Endothelial cell of umbilical vein (primary cell): ENCODE measurements at regions not wholly inside any gene's neighbourhood (a gene's known extent, or its start where the extent isn't known, plus 50 kb on each side); places are given as distances from the start of the nearest gene placed in this dataset.

Experiments used
- BruUV-seq: library from RNA; stranded (reverse); fragments of 400-500 nt; replicated peaks from 2 replicates; lab custom pipeline; 2021; lab: Mats Ljungman, UMichigan
- CTCF ChIA-PET: fragments of 300-600, 350-600 bp; sonication (Branson Sonifier 250); formaldehyde crosslinking; loops from one replicate; lab custom pipeline; 2021; ENCODE audit warnings: antibody characterized with exemption, inconsistent platforms; lab: Charles Lee
- POLR2A ChIA-PET: fragments of 300-600, 350-600 bp; sonication (Branson Sonifier 250); formaldehyde crosslinking; loops from one replicate; lab custom pipeline; 2021; ENCODE audit warnings: antibody characterized with exemption, inconsistent platforms; lab: Charles Lee
- DNase-seq: peaks from one replicate; pipeline ENCODE4 v3.0.0-alpha.2; 2011; ENCODE audit warnings: low read depth, low spot score
- FAIRE-seq: peaks from 2 replicates; lab custom pipeline; 2011; peaks lifted over from hg19 to GRCh38; lab: Jason Lieb, UNC
- H2AFZ ChIP-seq: 2 replicates; pipeline ENCODE4 v1.6.0; 2012; ENCODE audit warnings: low read depth, low read length, control low read depth, inconsistent platforms
- H3K27ac ChIP-seq: 2 replicates; pipeline ENCODE4 v1.5.1; 2011; ENCODE audit warnings: low read depth, mild to moderate bottlenecking, control low read depth, low read length, moderate library complexity; ENCODE audit not compliant: insufficient read depth
- H3K27me3 ChIP-seq, 2 experiments: 2 replicates each; pipeline versions ENCODE4 v1.6.0 to v1.6.1; 2011; ENCODE audit warnings: low read length in 2 of 2, mixed read lengths in 1 of 2; ENCODE audit not compliant: control insufficient read depth in 2 of 2, insufficient read depth in 2 of 2
- H3K36me3 ChIP-seq, 2 experiments: 2 replicates in 1 of 2; 3 replicates in 1 of 2; pipeline ENCODE4 v1.5.1; 2011; ENCODE audit warnings: low read length in 2 of 2, mild to moderate bottlenecking in 1 of 2, moderate library complexity in 1 of 2; ENCODE audit not compliant: control insufficient read depth in 2 of 2, insufficient read depth in 2 of 2; ENCODE audit errors: extremely low read depth in 1 of 2
- H3K4me1 ChIP-seq: 3 replicates; pipeline ENCODE4 v1.5.1; 2011; ENCODE audit warnings: mild to moderate bottlenecking, low read length; ENCODE audit not compliant: control insufficient read depth, insufficient read depth; ENCODE audit errors: extremely low read depth
- H3K4me2 ChIP-seq: 2 replicates; pipeline ENCODE4 v1.6.1; 2011; ENCODE audit warnings: low read length, control low read depth, mixed read lengths; ENCODE audit not compliant: insufficient read depth
- H3K4me3 ChIP-seq, 3 experiments: fragments of 200-600 bp in 1 of 3; sonication (generic), shearing (Covaris generic) in 1 of 3; replicated peaks in 1 of 3; 2 replicates each; pipeline ENCODE4 v1.5.1; 2011 to 2016; ENCODE audit warnings: control low read depth in 3 of 3, low read length in 3 of 3, mild to moderate bottlenecking in 2 of 3, inconsistent platforms in 1 of 3, low read depth in 1 of 3, moderate library complexity in 1 of 3; ENCODE audit not compliant: insufficient read depth in 1 of 3
- H3K79me2 ChIP-seq: 2 replicates; pipeline ENCODE4 v1.6.0; 2012; ENCODE audit warnings: low read length, inconsistent platforms; ENCODE audit not compliant: control insufficient read depth, insufficient read depth
- H3K9ac ChIP-seq: replicated peaks from 2 replicates; pipeline ENCODE3; 2011; ENCODE audit warnings: low read length, control low read depth; ENCODE audit not compliant: insufficient read depth; ENCODE audit errors: extremely low read depth
- H3K9me1 ChIP-seq: replicated peaks from 3 replicates; pipeline ENCODE4 v1.6.0; 2011; ENCODE audit warnings: mild to moderate bottlenecking, low read length; ENCODE audit not compliant: control insufficient read depth, insufficient read depth; ENCODE audit errors: extremely low read depth
- H3K9me3 ChIP-seq: replicated peaks from 2 replicates; pipeline ENCODE4 v1.5.1; 2012; ENCODE audit warnings: low read length, inconsistent platforms; ENCODE audit not compliant: control insufficient read depth, insufficient read depth
- H4K20me1 ChIP-seq: replicated peaks from 2 replicates; pipeline ENCODE3; 2011; ENCODE audit warnings: mild to moderate bottlenecking, low read length; ENCODE audit not compliant: control insufficient read depth, insufficient read depth; ENCODE audit errors: extremely low read depth
- CTCF ChIP-seq, 2 donors: IDR thresholded peaks; 1 replicate in 1 of 2; 2 replicates in 1 of 2; pipeline ENCODE4 v1.5.1; 2011; ENCODE audit warnings: low read length in 2 of 2, mild to moderate bottlenecking in 2 of 2, moderate library complexity in 2 of 2, control low read depth in 1 of 2, inconsistent platforms in 1 of 2, low read depth in 1 of 2; ENCODE audit not compliant: insufficient read depth in 1 of 2; ENCODE audit errors: extremely low read depth in 1 of 2
- EZH2 ChIP-seq: IDR thresholded peaks from 2 replicates; pipeline ENCODE4 v1.6.1; 2012; ENCODE audit warnings: borderline replicate concordance, low read depth, mild to moderate bottlenecking, moderate library complexity, low read length, inconsistent platforms; ENCODE audit not compliant: severe bottlenecking
- FOS ChIP-seq: IDR thresholded peaks from 2 replicates; pipeline ENCODE4 v1.6.1; 2011; ENCODE audit warnings: mild to moderate bottlenecking, low read length, moderate library complexity, borderline replicate concordance; ENCODE audit not compliant: insufficient read depth
- GATA2 ChIP-seq: IDR thresholded peaks from 2 replicates; pipeline ENCODE4 v1.7.0; 2011; ENCODE audit warnings: low read depth, mild to moderate bottlenecking, moderate library complexity, mixed read lengths, low read length; ENCODE audit not compliant: insufficient read length, insufficient read depth
- JUN ChIP-seq: IDR thresholded peaks from 2 replicates; pipeline ENCODE4 v1.6.1; 2011; ENCODE audit warnings: borderline replicate concordance, low read depth; ENCODE audit not compliant: insufficient read length, insufficient read depth
- MAX ChIP-seq: IDR thresholded peaks from 2 replicates; pipeline ENCODE4 v1.6.1; 2011; ENCODE audit not compliant: insufficient read depth, insufficient read length
- MYC ChIP-seq: IDR thresholded peaks from one replicate; pipeline ENCODE4 v1.6.1; 2011; ENCODE audit warnings: mild to moderate bottlenecking, low read depth, low read length
- POLR2A ChIP-seq: IDR thresholded peaks from 2 replicates; pipeline ENCODE4 v1.6.1; 2012; ENCODE audit warnings: low read depth, mild to moderate bottlenecking, control low read depth, low read length
- POLR2AphosphoS5 ChIP-seq: IDR thresholded peaks from 2 replicates; pipeline ENCODE4 v1.6.1; 2012; ENCODE audit warnings: low read depth, mild to moderate bottlenecking, control low read depth, low read length, moderate library complexity; ENCODE audit not compliant: insufficient read depth
- dilution Hi-C: fragments of 300-500 bp; cut with MboI; formaldehyde crosslinking; loops from one replicate; pipeline ENCODE4 v1.15.0; 2019; ENCODE audit warnings: low sequenced_read_pairs; ENCODE audit not compliant: extremely low pct_ligation_motif_present
- intact Hi-C: fragments of 100-400 bp; cut with micrococcal nuclease; formaldehyde crosslinking; loops from one replicate; pipeline ENCODE4 v1.10.0; 2022

- CTCF ChIA-PET = no interaction called here
- Histone ChIP-seq H2AFZ (no peak overlapping the region), H3K4me1 (no peaks in the 10 kb centered on the region), H3K9me1 (no peaks in the 10 kb centered on the region), H3K27me3 (no peaks in the 10 kb centered on the region), H3K79me2 (no peaks in the 10 kb centered on the region), H3K4me2 (no peak overlapping the region), H4K20me1 (no peaks in the 10 kb centered on the region), H3K9ac (no peak overlapping the region), H3K36me3 (no peaks in the 10 kb centered on the region), H3K27ac (no peak overlapping the region), H3K9me3 (peaks cover 3% of the 10 kb centered on the region), H3K4me3 (no peak overlapping the region)
- POLR2A ChIA-PET = no interaction called here
- no TSS peak for BruUV-seq
- intact Hi-C loops (no loop called here), dilution Hi-C loops (no loop called here)
- DNase-seq (no peak), FAIRE-seq (no peak)
- TF ChIP-seq MAX (no peak), MYC (no peak), FOS (no peak), JUN (no peak), POLR2A (no peak), GATA2 (no peak), CTCF (IDR thresholded peaks at IDR 0.05; ENCODE audit: extremely low read depth in 1 of 2, insufficient read depth in 1 of 2, low read depth in 1 of 2, low read length in 2 of 2) (no peak), EZH2 (no peak), POLR2AphosphoS5 (no peak)
Observed at GRCh38 chr3:76177610-76178009, 392.3 kb upstream of the ZNF717 start.
